GM19452 (cell line): ENCODE measurements at regions not wholly inside any gene's neighbourhood (a gene's known extent, or its start where the extent isn't known, plus 50 kb on each side); places are given as distances from the start of the nearest gene placed in this dataset.
"Not testable (repeated sequence)": the region's sequence is repeated elsewhere in the genome, so short reads cannot be mapped to it uniquely, and the experiment has no call there.

ENCODE experiments used
- ATAC-seq: cut with Tn5 transposase; IDR thresholded peaks from one replicate; pipeline ENCODE4 v1.9.1; 2021; ENCODE audit not compliant: unreplicated experiment

- ATAC-seq: not testable (repeated sequence)
Observed at GRCh38 chr6:26795474-26796307, 136.1 kb upstream of the ZNF322 start.

GRCh38 chr6:26799903-26800633 lies 140.5 kb upstream of the ZNF322 start:
- not testable (repeated sequence) for ATAC-seq

GRCh38 chr6:26803762-26804161 lies 144.2 kb upstream of the ZNF322 start:
- ATAC-seq: not testable (repeated sequence)

GRCh38 chr6:26811486-26812116 lies 152.1 kb upstream of the ZNF322 start:
- ATAC-seq: not testable (repeated sequence)

- ATAC-seq: not testable (repeated sequence)
Observed at GRCh38 chr6:26818640-26819225, 159.2 kb upstream of the ZNF322 start.

- ATAC-seq: not testable (repeated sequence)
Observed at GRCh38 chr6:26827965-26828364, 168.4 kb upstream of the ZNF322 start.

- not testable (repeated sequence) for ATAC-seq
Observed at GRCh38 chr6:26829480-26829879, 169.9 kb upstream of the ZNF322 start.

- not testable (repeated sequence) for ATAC-seq
Observed at GRCh38 chr6:26830992-26831391, 171.4 kb upstream of the ZNF322 start.

- not testable (repeated sequence) for ATAC-seq
Observed at GRCh38 chr6:26835707-26836106, 176.2 kb upstream of the ZNF322 start.

- ATAC-seq: not testable (repeated sequence)
Observed at GRCh38 chr6:26836657-26837056, 177.1 kb upstream of the ZNF322 start.

GRCh38 chr6:26844823-26845222 lies 185.3 kb upstream of the ZNF322 start:
- not testable (repeated sequence) for ATAC-seq

- not testable (repeated sequence) for ATAC-seq
Observed at GRCh38 chr6:26857289-26857688, 197.7 kb upstream of the ZNF322 start.

- not testable (repeated sequence) for ATAC-seq
Observed at GRCh38 chr6:26859067-26859770, 199.7 kb upstream of the ZNF322 start.

- ATAC-seq: not testable (repeated sequence)
Observed at GRCh38 chr6:26859771-26860163, 200.2 kb upstream of the ZNF322 start.

- not testable (repeated sequence) for ATAC-seq
Observed at GRCh38 chr6:26861913-26862312, 202.4 kb upstream of the ZNF322 start.

GRCh38 chr6:26863641-26864040 lies 204.1 kb upstream of the ZNF322 start:
- ATAC-seq: not testable (repeated sequence)

- not testable (repeated sequence) for ATAC-seq
Observed at GRCh38 chr6:26898785-26899184, 239.2 kb upstream of the ZNF322 start.

GRCh38 chr6:26924206-26924605 lies 264.7 kb upstream of the ZNF322 start:
- not testable (repeated sequence) for ATAC-seq

GRCh38 chr6:26928190-26928589 lies 268.6 kb upstream of the ZNF322 start:
- ATAC-seq: not testable (repeated sequence)

GRCh38 chr6:26937258-26937657 lies 277.7 kb upstream of the ZNF322 start:
- ATAC-seq: not testable (repeated sequence)
